HCT116 (cell line): ENCODE measurements at regions not wholly inside any gene's neighbourhood (a gene's known extent, or its start where the extent isn't known, plus 50 kb on each side); places are given as distances from the start of the nearest gene placed in this dataset.

Experiments used
- ATAC-seq: fragments of 200-7000 bp; cut with Tn5 transposase; 2 replicates; pipeline ENCODE4 v1.9.1; 2020; ENCODE audit warnings: mild to moderate bottlenecking, moderate library complexity
- BruUV-seq: library from RNA; stranded (reverse); fragments of 400-500 nt; replicated peaks from 2 replicates; lab custom pipeline; 2021; lab: Mats Ljungman, UMichigan
- CTCF ChIA-PET: fragments of 300-600 bp; sonication (Branson Sonifier 250); formaldehyde crosslinking; loops from one replicate; lab custom pipeline; 2021; ENCODE audit warnings: antibody characterized with exemption; lab: Charles Lee
- POLR2A ChIA-PET: fragments of 300-600, 350-600 bp; sonication (Branson Sonifier 250); formaldehyde crosslinking; loops from one replicate; lab custom pipeline; 2021; ENCODE audit warnings: antibody characterized with exemption; lab: Charles Lee
- RAD21 ChIA-PET, 2 experiments: fragments of 300-600 bp; sonication (Branson Sonifier 250); formaldehyde crosslinking; loops; one replicate each; lab custom pipeline; 2023; ENCODE audit warnings: low total read pairs in 2 of 2; ENCODE audit not compliant: uncharacterized antibody in 2 of 2, unreplicated experiment in 2 of 2, low non-redundant PET in 1 of 2; lab: Charles Lee
- DNase-seq: peaks from one replicate; pipeline ENCODE4 v3.0.0-alpha.2; 2010; ENCODE audit warnings: low read depth, low spot score
- H2AFZ ChIP-seq: fragments of 200-600 bp; shearing (Covaris generic), sonication (generic); 2 replicates; pipeline ENCODE4 v1.6.1; 2017; ENCODE audit warnings: low read depth, mixed run types, mixed read lengths, antibody characterized with exemption, low read length; ENCODE audit not compliant: poor library complexity, severe bottlenecking
- H3K27ac ChIP-seq: 2 replicates; pipeline ENCODE4 v1.5.1; 2012; ENCODE audit warnings: low read depth, low read length
- H3K27me3 ChIP-seq: fragments of 200-600 bp; sonication (generic); 2 replicates; pipeline ENCODE4 v1.6.1; 2016; ENCODE audit warnings: mixed run types, low read length, mixed read lengths; ENCODE audit not compliant: insufficient read depth
- H3K36me3 ChIP-seq, 2 experiments: fragments of 200-500 bp in 1 of 2; fragments of 200-600 bp in 1 of 2; sonication (Bioruptor generic) in 1 of 2; sonication (generic) in 1 of 2; 2 replicates each; pipeline versions ENCODE4 v1.5.1 to v1.6.1; 2014 to 2016; ENCODE audit warnings: low read length in 2 of 2, inconsistent platforms in 1 of 2, mixed read lengths in 1 of 2, mixed run types in 1 of 2; ENCODE audit not compliant: insufficient read depth in 2 of 2, control insufficient read depth in 1 of 2
- H3K4me1 ChIP-seq, 2 experiments: fragments of 200-600 bp in 1 of 2; sonication (generic) in 1 of 2; 2 replicates each; pipeline versions ENCODE4 v1.5.1 to v1.6.1; 2012 to 2017; ENCODE audit warnings: low read length in 2 of 2, inconsistent platforms in 1 of 2, mild to moderate bottlenecking in 1 of 2, mixed read lengths in 1 of 2, mixed run types in 1 of 2, moderate library complexity in 1 of 2; ENCODE audit not compliant: insufficient read depth in 2 of 2, control insufficient read depth in 1 of 2
- H3K4me2 ChIP-seq: fragments of 200-600 bp; sonication (generic); 2 replicates; pipeline ENCODE4 v1.6.1; 2017; ENCODE audit warnings: mixed run types, low read length, mixed read lengths
- H3K4me3 ChIP-seq, 2 experiments: fragments of 200-600 bp in 1 of 2; sonication (generic) in 1 of 2; replicated peaks in 1 of 2; 2 replicates each; pipeline ENCODE4 v1.5.1; 2011 to 2016; ENCODE audit warnings: low read length in 2 of 2, control low read depth in 1 of 2, low read depth in 1 of 2, mild to moderate bottlenecking in 1 of 2, mixed read lengths in 1 of 2, mixed run types in 1 of 2
- H3K79me2 ChIP-seq: fragments of 200-600 bp; sonication (generic); 2 replicates; pipeline ENCODE4 v1.6.1; 2017; ENCODE audit warnings: mild to moderate bottlenecking, mixed run types, low read length, moderate library complexity, mixed read lengths; ENCODE audit not compliant: insufficient read depth
- H3K9ac ChIP-seq: fragments of 200-600 bp; sonication (generic); 2 replicates; pipeline ENCODE4 v1.6.1; 2016; ENCODE audit warnings: low read length, mixed read lengths
- H3K9me2 ChIP-seq: fragments of 200-600 bp; sonication (generic), shearing (Covaris generic); 2 replicates; pipeline ENCODE4 v1.6.1; 2017; ENCODE audit warnings: mixed run types, mild to moderate bottlenecking, moderate library complexity; ENCODE audit not compliant: insufficient read depth
- H3K9me3 ChIP-seq, 2 experiments: fragments of 200-500 bp in 1 of 2; fragments of 200-600 bp in 1 of 2; sonication (Bioruptor generic) in 1 of 2; sonication (generic) in 1 of 2; 2 replicates each; pipeline ENCODE4 v1.6.1; 2014 to 2017; ENCODE audit warnings: low read length in 2 of 2, mixed read lengths in 2 of 2, inconsistent platforms in 1 of 2, low read depth in 1 of 2, mild to moderate bottlenecking in 1 of 2, mixed run types in 1 of 2, moderate library complexity in 1 of 2; ENCODE audit not compliant: control insufficient read depth in 1 of 2, insufficient read depth in 1 of 2
- H4K20me1 ChIP-seq: fragments of 200-600 bp; sonication (generic), shearing (Covaris generic); 2 replicates; pipeline ENCODE4 v1.6.1; 2017; ENCODE audit warnings: mixed run types, mild to moderate bottlenecking, moderate library complexity; ENCODE audit not compliant: insufficient read depth
- ATF3 ChIP-seq: IDR thresholded peaks from 2 replicates; pipeline ENCODE4 v1.6.1; 2012
- CBX3 ChIP-seq: IDR thresholded peaks from 2 replicates; pipeline ENCODE4 v1.6.1; 2012; ENCODE audit warnings: low read depth
- CEBPB ChIP-seq: IDR thresholded peaks from 2 replicates; pipeline ENCODE4 v1.6.1; 2012; ENCODE audit warnings: low read depth
- CTCF ChIP-seq, 3 experiments: fragments of 200-600 bp in 1 of 3; sonication (generic) in 1 of 3; IDR thresholded peaks in 2 of 3; conservative IDR thresholded peaks in 1 of 3; 2 replicates each; pipeline ENCODE4 v1.5.1; 2012 to 2017; ENCODE audit warnings: low read depth in 2 of 3, low read length in 2 of 3, antibody characterized with exemption in 1 of 3, borderline replicate concordance in 1 of 3, control low read depth in 1 of 3, mild to moderate bottlenecking in 1 of 3, mixed read lengths in 1 of 3, mixed run types in 1 of 3, moderate library complexity in 1 of 3; ENCODE audit not compliant: insufficient read depth in 1 of 3
- EGR1 ChIP-seq: IDR thresholded peaks from 2 replicates; pipeline ENCODE4 v1.6.1; 2012; ENCODE audit warnings: low read depth
- ELF1 ChIP-seq: IDR thresholded peaks from 2 replicates; pipeline ENCODE4 v1.6.1; 2012; ENCODE audit warnings: low read depth, borderline replicate concordance
- EZH2 ChIP-seq: fragments of 200-600 bp; sonication (generic); IDR thresholded peaks from 2 replicates; pipeline ENCODE4 v1.6.1; 2017; ENCODE audit warnings: antibody characterized with exemption, mixed run types
- EZH2phosphoT487 ChIP-seq: fragments of 200-600 bp; IDR thresholded peaks from 2 replicates; pipeline ENCODE4 v1.6.1; 2018; ENCODE audit warnings: antibody characterized with exemption, borderline replicate concordance
- FOSL1 ChIP-seq: IDR thresholded peaks from 2 replicates; pipeline ENCODE4 v1.6.1; 2012; ENCODE audit warnings: low read depth
- JUND ChIP-seq: IDR thresholded peaks from 2 replicates; pipeline ENCODE4 v1.6.1; 2012
- MAX ChIP-seq: IDR thresholded peaks from 2 replicates; pipeline ENCODE4 v1.6.1; 2012
- POLR2AphosphoS5 ChIP-seq: IDR thresholded peaks from 2 replicates; pipeline ENCODE4 v1.6.1; 2011; ENCODE audit warnings: mild to moderate bottlenecking, low read depth, low read length, moderate library complexity
- RAD21 ChIP-seq: IDR thresholded peaks from 2 replicates; pipeline ENCODE4 v1.6.1; 2012; ENCODE audit warnings: low read depth, mild to moderate bottlenecking
- REST ChIP-seq: IDR thresholded peaks from 2 replicates; pipeline ENCODE4 v1.6.1; 2012; ENCODE audit warnings: low read depth
- SP1 ChIP-seq: IDR thresholded peaks from 2 replicates; pipeline ENCODE4 v1.6.1; 2012; ENCODE audit warnings: low read depth
- SRF ChIP-seq: IDR thresholded peaks from 2 replicates; pipeline ENCODE4 v1.6.1; 2012; ENCODE audit warnings: low read depth
- TCF7L2 ChIP-seq: IDR thresholded peaks from 2 replicates; pipeline ENCODE4 v1.7.0; 2011; ENCODE audit warnings: borderline replicate concordance, inconsistent platforms; ENCODE audit not compliant: insufficient read depth, insufficient read length; ENCODE audit errors: extremely low read depth
- ZFX ChIP-seq: fragments of 450-650 bp; IDR thresholded peaks from 2 replicates; pipeline ENCODE4 v1.6.1; 2017
- ZNF274 ChIP-seq: fragments of 200-500 bp; sonication (Bioruptor generic); IDR thresholded peaks from 2 replicates; pipeline ENCODE4 v1.6.1; 2014; ENCODE audit warnings: mild to moderate bottlenecking, low read depth, low read length, inconsistent platforms
- intact Hi-C: fragments of 100-400 bp; cut with micrococcal nuclease; formaldehyde crosslinking; loops from 2 replicates; pipeline ENCODE4 v1.10.0; 2022

- ChIA-PET RAD21 (interaction anchor here in 1 of 2 experiments (1.0 kb wide), 1 partner anchor 17 kb away, joined by 5 read pairs; no protein-coding TSS in a partner anchor), CTCF (no interaction called here), POLR2A (interaction anchor here (0.8 to 26.1 kb wide), 3 partner anchors 17 to 108 kb away, joined by 3 to 438 read pairs (median 186); partner anchors contain the start of gene DUSP5)
- no peaks in the 10 kb centered on the region for H3K36me3 ChIP-seq
- H3K9me3 ChIP-seq, result no peaks in the 10 kb centered on the region
- no peak overlapping the region for H3K9ac ChIP-seq
- no TSS peak for BruUV-seq
- H3K4me1 ChIP-seq, result peaks cover 54 to 69% of the 10 kb centered on the region in 2 experiments
- no peaks in the 10 kb centered on the region for H3K9me2 ChIP-seq
- ATAC-seq (no peak), DNase-seq (no peak)
- no peak overlapping the region for H3K27ac ChIP-seq
- no peaks in the 10 kb centered on the region for H3K79me2 ChIP-seq
- no peak overlapping the region for H3K4me3 ChIP-seq
- no peak overlapping the region for H3K4me2 ChIP-seq
- H4K20me1 ChIP-seq, result no peaks in the 10 kb centered on the region
- intact Hi-C loops, result loop anchor here (1.0 kb wide), 1 partner anchor 15 kb away; no protein-coding TSS in a partner anchor
- no peaks in the 10 kb centered on the region for H3K27me3 ChIP-seq
- no peak overlapping the region for H2AFZ ChIP-seq
- TF ChIP-seq CTCF (IDR thresholded peaks at IDR 0.05 in 2 of 3, conservative IDR thresholded peaks at IDR 0.05 in 1 of 3; ENCODE audit: borderline replicate concordance in 1 of 3, insufficient read depth in 1 of 3, low read depth in 2 of 3, low read length in 2 of 3), result no peak
- no peak for TF ChIP-seq ZFX
- no peak for TF ChIP-seq ELF1
- no peak for TF ChIP-seq EGR1
- no peak for TF ChIP-seq TCF7L2
- TF ChIP-seq REST, result no peak
- no peak for TF ChIP-seq JUND
- TF ChIP-seq EZH2, result no peak
- TF ChIP-seq MAX, result no peak
- no peak for TF ChIP-seq CBX3
- TF ChIP-seq SRF, result no peak
- TF ChIP-seq SP1, result no peak
- no peak for TF ChIP-seq ATF3
- no peak for TF ChIP-seq RAD21
- TF ChIP-seq ZNF274, result no peak
- no peak for TF ChIP-seq FOSL1
- no peak for TF ChIP-seq POLR2AphosphoS5
- no peak for TF ChIP-seq CEBPB
- TF ChIP-seq EZH2phosphoT487, result no peak
These were observed 89.6 kb upstream of the SMNDC1 start for GRCh38 chr10:110394296-110394695.
